CD4-positive, alpha-beta T cell treated with Interleukin-6 at 100 ng/mL for 8 hours (primary cell): ENCODE measurements at regions not wholly inside any gene's neighbourhood (a gene's known extent, or its start where the extent isn't known, plus 50 kb on each side); places are given as distances from the start of the nearest gene placed in this dataset.

Experiments
- DNase-seq: peaks from one replicate; pipeline ENCODE4 v3.0.0-alpha.2; 2020; ENCODE audit warnings: mixed read lengths, low spot score

DNA sequence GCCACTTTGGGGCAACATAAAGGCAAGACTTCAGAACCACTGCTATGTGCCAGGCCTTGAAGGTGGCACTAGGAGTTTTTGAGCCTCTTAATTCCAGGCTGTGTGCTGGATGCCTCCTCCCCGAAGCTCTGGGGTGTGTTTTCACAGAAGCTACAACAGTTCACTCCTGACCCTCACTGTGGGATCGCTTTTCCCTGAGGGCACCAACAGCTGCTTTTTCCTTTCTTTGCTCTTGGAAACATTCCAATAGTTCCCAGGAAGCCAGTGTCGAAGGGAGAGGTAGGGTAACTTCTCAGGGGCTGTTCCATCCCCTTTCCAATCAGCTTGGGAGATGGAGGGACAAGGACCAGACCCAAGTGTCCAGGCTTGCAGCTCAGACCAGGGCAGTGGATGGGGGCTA is 153.4 kb downstream of the C1orf94 start:
- no peak for DNase-seq

GRCh38 chr1:34331020-34331926 is 154.6 kb downstream of the C1orf94 start:
- DNase-seq = no peak

DNA sequence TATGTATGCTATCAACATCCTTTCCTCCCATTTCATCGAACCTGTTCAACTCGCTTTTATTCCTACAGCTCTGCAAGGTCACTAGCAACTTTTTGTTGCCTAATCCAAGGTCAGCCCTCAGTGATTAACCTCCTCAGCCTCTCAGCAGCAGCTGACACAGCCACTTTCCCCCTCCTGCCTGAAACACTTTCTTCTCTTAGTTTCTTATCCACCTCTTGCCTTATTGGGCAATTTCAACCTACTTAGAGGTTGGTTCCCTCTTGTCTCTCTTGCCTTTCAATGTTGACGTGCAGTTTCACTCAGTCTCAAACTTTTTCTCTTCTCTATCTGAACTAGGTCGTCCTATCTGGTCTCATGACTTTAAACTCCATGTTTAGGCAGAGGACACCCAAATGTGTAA is 156.3 kb downstream of the C1orf94 start:
- no peak for DNase-seq

GRCh38 chr1:34338871-34339270 is 162.2 kb downstream of the C1orf94 start:
- DNase-seq = no peak

DNA sequence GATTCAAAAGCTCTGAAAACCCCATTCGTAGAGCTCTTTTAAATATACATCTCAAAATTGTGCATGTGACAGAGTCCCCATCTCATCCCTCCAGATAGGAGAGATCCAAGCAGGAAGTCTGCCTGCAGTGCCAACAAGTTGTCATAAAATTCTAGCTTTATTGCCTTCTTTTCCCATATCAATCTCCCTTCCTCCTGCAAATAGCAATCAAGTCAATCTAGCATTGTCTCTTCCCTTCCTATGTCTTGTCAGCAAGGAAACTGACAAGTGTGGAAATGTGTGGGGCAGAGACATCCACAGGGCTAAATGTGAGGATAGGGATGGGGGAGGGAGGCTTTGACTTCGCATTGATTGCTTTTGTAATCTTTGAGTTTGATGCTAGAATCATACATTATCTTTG is 165.2 kb downstream of the C1orf94 start:
- DNase-seq = no peak

DNA sequence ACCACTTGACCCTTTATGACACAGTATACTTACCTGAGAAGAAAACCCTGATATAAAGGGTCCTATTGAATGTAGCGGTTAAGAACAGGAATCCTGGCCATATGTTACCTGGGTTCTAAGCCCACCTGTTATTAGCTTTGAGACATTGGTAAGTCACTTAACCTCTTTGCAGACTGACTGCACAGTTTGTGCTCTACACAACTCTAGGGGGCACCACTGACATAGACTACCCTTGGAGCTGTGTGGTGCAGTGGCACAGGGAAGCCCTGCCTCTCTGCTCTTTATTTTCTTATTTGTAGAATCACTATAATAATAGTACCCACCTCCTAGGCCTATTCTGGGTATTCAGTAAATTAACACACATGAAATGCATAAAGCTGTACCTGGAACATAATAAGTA is 165.6 kb downstream of the C1orf94 start:
- no peak for DNase-seq

DNA sequence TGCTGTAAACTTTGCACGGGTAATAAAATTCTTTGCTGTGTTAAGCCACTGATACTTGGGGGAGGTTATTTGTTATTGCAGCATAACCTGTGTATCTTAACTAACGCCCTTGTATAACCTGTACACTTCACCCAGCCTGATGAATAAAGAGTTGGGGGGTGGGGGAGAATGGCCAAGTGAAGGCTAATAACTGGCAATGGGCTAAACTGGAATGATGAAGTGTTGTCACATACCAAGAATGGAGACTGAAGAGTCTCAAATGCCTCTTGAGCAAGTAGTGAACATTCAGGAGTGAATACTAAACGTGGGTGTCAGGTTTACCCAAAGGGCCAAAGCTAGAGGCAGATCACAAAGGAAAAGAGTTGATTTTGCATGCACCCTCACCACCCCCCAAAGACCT is 169.4 kb downstream of the C1orf94 start:
- DNase-seq = no peak

DNA sequence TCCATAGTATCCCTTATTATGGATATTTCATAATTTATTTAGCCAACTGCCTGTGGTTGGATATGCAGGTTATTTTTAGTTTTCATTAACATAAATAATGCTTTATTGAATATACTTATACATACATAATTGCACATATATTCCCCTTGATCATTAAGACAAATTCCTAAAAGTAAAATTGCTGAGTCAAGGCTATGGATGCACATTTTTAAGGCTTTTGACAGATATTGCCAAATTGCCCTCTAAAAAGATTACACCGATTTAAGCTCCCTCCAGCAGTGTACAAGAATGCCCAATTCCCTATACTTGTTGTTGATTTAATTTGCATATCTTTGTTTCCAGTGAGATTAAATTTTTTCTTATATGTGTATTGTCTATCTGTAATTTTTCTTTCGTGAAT is 176.7 kb downstream of the C1orf94 start:
- no peak for DNase-seq

DNA sequence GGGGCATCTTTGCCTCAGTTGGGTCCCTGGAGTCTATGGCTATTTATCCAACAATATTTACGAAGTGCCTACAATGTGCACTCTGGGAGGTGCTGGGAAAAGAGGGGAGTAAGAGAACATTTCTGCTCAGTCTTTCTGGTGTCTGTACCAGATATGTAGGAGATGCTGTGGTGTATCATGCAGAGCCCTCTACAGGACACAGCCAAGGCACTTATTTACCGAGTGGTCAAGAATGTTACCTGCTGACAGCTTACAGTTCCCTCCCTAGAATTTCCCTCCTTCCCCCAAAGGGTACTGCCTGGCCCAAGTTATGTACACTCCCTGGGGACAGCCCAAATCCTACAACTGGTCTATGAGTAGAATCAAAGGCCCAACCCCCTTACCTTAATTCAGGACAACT is 177.7 kb downstream of the C1orf94 start:
- DNase-seq = no peak

- no peak for DNase-seq
Observed at GRCh38 chr1:34356853-34357252, 180.1 kb downstream of the C1orf94 start.

- no peak for DNase-seq
Observed at GRCh38 chr1:34358636-34359035, 181.9 kb downstream of the C1orf94 start.

DNA sequence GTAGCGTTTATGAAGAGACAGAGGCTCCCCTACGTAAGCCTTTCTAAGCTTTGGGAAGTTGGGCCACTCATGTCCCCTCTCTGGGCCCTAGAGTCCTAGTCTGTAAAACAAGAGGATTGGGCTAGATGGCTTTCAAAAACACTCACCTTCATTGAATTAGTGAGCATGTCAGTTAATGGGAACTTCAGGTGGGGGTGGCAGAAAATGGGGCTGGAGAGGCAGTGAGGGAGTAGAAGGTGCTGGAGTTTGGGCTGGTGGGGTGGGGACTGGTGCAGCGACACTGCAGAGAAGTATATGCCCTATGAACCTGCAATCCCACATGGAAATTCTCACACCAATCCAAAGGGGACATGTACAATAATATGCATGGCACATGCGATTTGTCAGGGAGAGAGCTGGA is 182.7 kb downstream of the C1orf94 start:
- DNase-seq = no peak

DNA sequence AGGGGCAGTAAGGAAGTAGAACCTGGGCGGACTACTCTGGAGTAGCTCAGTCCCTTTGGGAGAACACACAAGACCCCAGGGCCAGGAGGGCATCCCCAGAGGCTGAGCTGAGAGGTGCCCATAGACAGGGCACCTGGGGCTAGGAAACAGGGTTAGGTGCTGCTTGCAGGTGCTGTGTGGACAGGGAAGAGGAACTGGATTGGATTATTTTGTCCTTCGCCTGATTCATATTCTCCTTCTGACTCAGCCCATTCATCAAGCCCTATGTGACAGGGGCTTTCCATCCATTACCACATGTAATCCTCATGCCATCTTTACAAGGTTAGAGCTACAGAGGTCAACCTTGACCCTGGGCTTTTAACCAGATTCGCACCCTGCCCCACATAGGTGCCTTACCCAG is 183.9 kb downstream of the C1orf94 start:
- DNase-seq = no peak

- DNase-seq = no peak
Observed at GRCh38 chr1:34361121-34361520, 184.4 kb downstream of the C1orf94 start.

- no peak for DNase-seq
Observed at GRCh38 chr1:34361781-34362357, 185.2 kb downstream of the C1orf94 start.

- no peak for DNase-seq
Observed at GRCh38 chr1:34362949-34363348, 186.2 kb downstream of the C1orf94 start.

GRCh38 chr1:34363447-34363846 is 186.7 kb downstream of the C1orf94 start:
- no peak for DNase-seq

GRCh38 chr1:34363915-34364314 is 187.2 kb downstream of the C1orf94 start:
- no peak for DNase-seq

DNA sequence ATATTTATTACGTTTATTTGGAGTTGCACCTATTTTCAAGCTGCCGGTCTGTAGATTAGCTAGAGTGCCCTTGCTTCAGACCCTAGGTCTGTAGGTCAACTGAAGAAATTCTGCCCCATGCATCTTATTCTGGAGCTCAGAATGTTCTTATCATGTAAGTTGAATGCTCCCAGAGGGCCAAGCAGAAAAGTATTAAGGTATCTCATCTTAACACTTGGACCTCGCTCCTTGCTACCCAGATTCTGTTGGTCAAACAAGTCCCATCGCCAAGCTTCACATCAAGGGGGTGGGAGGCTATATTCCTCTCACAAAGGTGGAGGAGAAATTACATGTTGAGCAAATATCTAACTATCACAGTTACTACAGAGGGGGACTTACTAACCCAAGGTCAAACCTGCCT is 187.7 kb downstream of the C1orf94 start:
- no peak for DNase-seq

DNA sequence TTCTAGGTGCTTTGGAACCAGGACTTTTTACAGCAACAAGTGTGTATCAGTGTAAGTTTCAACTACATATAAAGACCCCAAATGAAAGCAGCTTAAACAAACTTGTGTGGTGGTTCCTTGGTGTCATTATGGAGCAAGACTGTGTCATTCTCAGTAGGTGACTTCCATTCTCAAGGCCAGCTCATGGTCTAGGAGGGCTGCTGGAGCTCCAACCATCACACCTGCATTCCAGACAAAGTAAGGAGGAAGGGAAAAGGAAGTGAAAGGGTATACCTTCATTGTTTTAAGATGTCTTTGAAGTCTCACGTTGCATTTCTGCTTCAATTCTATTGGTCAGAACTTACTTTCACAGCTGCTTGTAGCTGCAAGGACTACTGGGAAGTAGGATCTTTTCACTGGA is 188.6 kb downstream of the C1orf94 start:
- DNase-seq = no peak

DNA sequence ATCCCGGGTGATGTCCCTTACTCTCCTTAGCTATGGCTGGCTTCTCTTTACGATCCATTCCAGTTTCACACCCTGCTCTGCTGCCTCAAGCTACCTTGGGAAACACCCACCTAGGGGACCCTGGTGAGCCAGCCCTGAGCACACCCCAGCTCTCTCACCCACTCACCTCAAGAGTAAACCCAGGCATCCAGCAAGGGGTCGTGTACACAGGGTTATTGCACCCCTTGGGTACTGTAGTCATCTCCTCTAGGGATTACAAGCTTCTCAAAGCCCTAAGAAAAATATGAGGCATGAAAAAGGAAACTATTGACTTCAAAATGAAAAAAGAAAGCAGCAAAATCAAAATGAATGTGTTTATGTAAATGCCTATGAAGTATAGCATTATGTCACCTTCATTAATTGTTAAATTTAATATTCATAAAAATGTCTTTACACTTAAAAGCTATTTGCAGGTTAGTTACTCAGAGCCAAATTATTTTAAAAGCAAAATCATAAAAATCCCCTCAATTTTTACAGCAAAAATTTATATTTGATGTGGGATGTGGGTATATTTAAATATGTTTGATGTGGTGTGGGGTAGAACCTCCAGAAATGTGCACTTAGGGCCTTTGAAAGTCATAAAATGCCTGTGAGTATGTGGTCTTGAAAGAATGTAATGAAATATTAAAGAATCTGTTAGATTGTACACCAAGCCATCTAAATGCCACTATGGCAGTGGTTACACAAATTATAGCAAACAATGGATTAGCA is 190.3 kb downstream of the C1orf94 start:
- DNase-seq = no peak

- DNase-seq = no peak
Observed at GRCh38 chr1:34367954-34368353, 191.2 kb downstream of the C1orf94 start.
